ENCODE measurements at regions not wholly inside any gene's neighbourhood (a gene's known extent, or its start where the extent isn't known, plus 50 kb on each side); places are given as distances from the start of the nearest gene placed in this dataset.
"Not testable (repeated sequence)": the region's sequence is repeated elsewhere in the genome, so short reads cannot be mapped to it uniquely, and the experiment has no call there.

DNA sequence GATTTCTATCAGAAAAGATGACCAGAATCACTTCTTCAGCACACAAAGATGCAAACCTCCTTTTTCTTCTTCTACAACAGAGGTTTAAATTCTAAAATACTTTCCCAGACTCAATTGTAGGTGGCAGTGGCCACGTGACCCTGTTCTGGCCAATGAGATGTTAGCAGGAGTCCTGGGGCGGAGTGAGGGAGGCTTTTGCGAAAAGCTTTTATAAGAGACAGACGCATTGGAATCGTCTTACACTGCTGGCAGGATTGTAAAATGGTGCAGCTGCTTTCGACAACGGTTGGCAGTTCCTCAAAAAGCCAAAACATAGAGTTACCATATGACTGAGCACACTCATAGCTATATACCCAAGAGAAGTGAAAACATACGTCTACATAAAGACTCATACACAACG is 87.0 kb upstream of the MAGI3 start:
- DNase-seq (ENCODE audit: low read depth): peak; percentile 13

DNA sequence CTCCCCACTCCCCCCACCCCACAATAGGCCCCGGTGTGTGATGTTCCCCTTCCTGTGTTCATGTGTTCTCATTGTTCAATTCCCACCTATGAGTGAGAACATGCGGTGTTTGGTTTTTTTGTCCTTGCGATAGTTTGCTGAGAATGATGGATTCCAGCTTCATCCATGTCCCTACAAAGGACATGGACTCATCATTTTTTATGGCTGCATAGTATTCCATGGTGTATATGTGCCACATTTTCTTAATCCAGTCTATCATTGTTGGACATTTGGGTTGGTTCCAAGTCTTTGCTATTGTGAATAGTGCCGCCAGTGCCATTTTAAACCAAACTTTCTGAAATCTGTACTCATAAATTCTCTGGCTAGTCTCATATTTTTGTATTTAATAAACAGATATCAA is 85.3 kb upstream of the MAGI3 start:
- DNase-seq (ENCODE audit: low read depth): not testable (repeated sequence)

DNA sequence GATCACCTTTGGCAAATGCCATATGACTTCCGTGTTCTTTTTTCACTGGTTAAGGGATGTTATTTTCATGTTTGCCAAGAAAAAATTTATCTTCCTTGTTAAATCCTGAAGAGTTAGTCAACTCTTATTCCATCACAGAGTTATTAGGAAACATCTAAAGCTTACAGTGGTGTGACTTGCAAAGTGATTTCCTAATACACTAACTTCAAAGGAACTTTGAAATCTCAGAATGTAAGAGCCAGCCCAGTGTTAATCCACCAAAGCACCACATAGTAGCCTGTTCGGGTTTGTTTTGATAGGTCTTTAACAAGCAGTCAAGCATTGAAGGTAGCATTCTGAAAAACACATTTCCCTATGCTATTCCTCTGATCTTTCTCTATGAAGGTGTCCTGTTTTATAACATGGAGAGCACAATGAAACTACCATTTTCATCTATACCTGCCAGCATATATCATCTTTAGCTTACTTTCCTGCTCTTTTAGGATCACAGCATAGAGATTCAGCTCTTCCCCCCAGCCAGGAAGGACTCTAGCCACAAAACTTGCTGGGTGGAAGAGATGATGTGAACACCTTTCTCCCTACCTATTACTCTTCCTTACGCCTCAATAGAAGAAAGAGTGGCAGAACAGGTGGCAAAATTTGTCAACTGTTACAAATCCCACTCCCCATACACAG is 82.4 kb upstream of the MAGI3 start:
- DNase-seq (ENCODE audit: low read depth): peak; percentile 45

DNA sequence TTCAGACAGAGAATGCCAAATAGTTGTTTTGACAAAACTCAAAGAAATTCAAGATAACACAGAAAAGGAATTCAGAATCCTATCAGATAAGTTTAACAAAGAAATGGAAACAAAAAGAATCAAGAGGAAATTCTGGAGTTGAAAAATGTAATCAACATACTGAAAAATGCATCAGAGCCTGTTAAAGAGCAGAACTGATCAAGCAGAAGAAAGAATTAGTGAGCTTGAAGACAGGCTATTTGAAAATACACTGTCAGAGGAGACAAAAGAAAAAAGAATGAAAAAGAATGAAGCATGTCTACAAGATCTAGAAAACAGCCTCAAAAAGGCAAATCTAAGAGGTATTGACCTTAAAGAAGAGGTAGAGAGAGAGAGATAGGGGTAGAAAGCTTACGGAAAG is 77.7 kb upstream of the MAGI3 start:
- not testable (repeated sequence) for DNase-seq (ENCODE audit: low read depth)

DNA sequence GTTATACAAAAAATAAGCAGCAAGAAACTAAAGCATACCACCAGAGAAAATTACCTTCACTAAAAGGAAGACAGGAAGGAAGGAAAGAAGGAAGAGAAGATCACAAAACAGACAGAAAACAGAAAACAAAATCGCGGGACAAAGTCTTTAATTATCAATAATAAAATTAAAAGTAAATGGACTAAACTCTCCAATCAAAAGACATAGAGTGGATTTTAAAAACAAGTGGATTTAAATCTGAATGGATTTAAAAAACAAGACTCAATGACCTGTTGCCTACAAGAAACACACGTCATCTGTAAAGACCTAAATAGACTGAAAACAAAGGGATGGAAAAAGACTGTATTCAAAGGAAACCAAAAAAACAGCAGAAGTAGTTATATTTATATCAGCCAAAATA is 75.7 kb upstream of the MAGI3 start:
- no peak for DNase-seq (ENCODE audit: low read depth)

DNA sequence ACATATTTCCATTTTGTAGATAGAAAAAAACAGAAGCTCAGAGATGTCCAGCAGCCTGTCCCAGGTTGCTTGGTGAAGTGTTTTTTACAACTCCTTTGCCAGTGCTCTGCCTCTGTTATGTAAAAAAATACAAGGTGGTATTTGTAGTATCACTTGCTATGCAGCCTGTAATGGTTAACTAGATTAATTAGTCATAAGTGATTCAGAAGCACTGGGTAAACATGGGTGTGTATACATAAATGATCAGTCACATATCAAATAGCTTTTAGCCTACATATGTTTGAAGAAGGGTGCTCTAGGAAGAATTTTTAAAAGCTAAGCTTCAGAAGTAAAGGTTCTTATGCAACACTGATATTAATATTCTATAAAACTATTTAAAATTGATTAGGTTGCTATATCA is 70.0 kb upstream of the MAGI3 start:
- no peak for DNase-seq (ENCODE audit: low read depth)

DNA sequence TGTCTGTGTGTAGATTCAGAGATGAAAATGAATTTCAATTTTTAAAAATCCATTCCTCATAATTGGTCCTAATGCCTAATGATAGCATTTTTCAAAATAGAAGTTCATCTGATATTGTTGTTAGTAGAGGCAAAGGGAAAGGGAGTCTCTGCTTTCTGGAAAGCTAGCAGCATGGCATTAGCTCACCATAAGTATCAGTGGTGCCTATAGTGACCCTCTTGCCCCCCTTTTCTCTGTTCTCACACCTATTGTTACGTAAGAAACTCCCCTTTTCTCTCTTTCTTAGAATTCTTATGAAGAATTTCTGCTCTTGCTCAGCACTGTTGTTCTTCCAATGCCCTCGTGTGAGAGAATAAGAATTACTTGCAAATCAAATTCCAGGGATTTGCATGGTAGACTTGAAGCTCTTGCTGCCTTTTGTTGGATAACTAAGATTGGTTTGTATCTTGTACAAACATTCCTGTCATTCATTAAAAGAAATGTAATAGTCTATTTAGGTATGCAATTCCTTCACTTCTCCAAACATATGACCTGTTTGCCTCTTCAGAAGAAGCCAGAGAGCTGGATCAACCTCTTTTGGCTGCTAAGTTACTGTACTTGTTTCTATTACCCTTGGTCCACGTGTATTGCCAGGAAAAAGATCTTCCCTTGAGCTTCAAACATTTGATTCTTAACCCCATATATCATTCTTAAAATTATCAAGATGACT is 69.2 kb upstream of the MAGI3 start:
- DNase-seq (ENCODE audit: low read depth): no peak

DNA sequence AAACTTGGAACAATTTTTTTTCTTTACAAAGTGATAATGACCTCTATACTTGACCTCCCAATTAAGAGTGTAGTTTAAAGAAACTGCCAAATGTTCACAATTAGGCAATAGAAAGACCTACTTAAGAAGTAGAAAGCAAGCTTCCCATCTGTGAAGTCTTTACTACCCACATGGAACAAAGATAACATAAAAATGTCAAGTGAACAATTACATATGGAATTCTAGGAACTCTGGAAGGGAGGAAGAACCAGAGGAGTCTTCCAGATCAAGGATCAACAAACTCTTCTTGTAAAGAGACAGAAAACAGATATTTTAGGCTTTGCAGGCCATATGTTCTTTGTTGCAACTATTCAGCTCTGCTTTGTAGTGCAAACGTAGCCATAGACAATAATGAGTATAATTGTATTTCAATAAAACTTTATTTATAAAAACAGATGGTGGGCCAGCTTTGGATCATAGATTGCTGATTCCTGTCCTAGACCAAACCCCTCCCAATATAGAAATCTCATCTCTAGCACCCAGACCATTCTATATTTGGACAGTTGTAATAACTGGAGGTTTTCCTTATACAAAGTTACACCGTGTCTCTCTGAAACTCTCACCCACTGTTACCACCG is 68.4 kb upstream of the MAGI3 start:
- DNase-seq (ENCODE audit: low read depth): no peak

DNA sequence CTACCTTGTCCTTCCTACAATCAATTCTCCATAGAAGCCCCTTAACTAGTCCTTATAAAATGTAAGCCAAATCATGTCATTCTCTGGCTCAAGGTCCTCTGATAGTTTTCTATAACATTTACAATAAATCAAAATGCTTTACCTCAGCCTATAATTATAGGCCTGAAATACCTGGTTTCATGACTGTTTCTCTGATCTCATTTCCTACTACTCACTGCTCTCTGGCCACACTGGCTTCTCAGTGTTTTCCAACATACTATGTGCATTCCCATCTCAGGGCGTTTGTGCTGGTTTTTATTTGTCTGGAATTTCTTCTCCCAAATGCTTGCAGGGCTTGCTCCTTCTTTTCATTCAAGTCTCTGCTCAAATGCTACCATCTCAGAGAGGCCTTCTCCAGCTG is 67.9 kb upstream of the MAGI3 start:
- DNase-seq (ENCODE audit: low read depth): no peak

DNA sequence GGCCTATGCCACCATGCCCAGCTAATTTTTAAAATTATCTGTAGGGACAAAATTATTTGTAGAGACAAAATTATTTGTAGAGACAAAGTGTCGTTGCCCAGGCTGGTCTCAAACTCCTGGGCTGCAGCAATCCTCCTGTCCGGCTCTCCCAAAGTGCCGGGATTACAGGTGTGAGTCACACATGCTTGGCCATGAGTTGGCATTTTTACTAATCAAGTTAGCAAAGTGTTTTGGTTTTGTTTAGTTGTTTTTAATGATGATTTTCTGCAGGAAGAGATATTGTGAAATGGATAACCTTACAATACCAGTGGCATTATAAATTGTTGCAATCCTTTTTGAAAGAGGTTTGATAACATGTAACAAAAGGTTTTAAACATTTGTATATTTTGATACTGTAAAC is 65.3 kb upstream of the MAGI3 start:
- DNase-seq (ENCODE audit: low read depth): no peak

DNA sequence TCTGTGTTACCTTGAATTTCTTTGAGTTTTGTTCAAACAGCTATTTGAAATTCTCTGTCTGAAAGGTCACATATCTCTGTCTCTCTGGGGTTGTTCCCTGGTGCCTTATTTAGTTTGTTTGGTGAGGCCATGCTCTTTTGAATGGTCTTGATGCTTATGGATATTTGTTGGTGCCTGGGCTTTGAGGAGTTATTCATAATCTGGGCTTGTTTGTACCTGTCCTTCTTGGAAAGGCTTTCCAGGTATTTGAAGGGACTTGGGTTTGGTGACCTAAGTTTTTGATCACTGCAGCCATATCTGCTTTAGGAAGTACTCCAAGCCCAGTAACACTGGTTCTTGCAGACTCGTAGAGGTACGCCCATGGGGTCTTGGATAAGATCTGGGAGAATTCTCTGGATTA is 63.3 kb upstream of the MAGI3 start:
- no peak for DNase-seq (ENCODE audit: low read depth)

DNA sequence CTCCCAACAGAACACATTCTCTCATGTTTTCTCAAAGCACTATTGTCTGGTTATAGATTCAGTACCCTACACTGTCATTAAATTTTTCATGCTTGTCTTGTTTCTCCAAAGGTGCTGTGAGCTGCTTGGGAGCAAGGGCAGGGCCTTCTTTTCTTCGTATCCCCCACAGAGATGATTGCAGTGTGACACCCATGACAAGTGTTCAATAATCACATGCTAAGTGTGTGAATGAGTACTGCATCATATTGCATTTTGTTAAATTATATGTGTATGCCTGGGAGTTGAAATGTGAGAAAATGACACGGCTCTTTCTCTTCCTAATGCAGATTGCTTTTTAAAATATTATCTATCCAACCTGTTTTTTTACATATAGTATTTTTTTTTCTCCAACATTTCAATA is 57.3 kb upstream of the MAGI3 start:
- DNase-seq (ENCODE audit: low read depth): no peak

DNA sequence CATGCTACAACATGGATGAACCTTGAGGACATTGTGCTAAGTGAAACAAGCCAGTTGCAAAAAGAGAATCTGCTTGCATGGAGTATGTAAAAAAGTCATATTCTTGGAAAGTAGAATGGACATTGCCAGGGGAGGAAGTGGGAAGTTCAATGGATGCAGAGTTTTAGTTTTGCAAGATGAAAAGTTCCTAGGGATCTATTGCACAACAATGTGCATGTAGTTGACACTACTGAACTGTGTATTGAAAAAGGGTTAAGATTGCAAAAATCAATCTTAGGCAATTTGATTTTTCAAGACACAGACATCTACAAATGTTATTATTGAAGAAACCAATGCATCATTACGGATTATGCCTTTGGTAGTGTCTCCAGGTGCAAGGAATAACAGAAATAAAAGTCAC is 50.3 kb upstream of the MAGI3 start:
- DNase-seq (ENCODE audit: low read depth): no peak
